Vagina (tissue), 2 donors: ENCODE measurements at regions not wholly inside any gene's neighbourhood (a gene's known extent, or its start where the extent isn't known, plus 50 kb on each side); places are given as distances from the start of the nearest gene placed in this dataset.

Experiments used
- DNase-seq, 2 donors: peaks; one replicate each; pipeline ENCODE4 v3.0.0-alpha.2; 2017; ENCODE audit errors: extremely low spot score in 2 of 2
- H3K27ac ChIP-seq: fragments of 200-600 bp; sonication (generic); one replicate; pipeline ENCODE4 v1.5.1; 2019
- H3K27me3 ChIP-seq: fragments of 200-600 bp; sonication (generic); one replicate; pipeline ENCODE4 v1.5.1; 2019
- H3K36me3 ChIP-seq, 2 donors: fragments of 200-600 bp; sonication (generic); one replicate each; pipeline ENCODE4 v1.5.1; 2017 to 2019
- H3K4me1 ChIP-seq: fragments of 200-600 bp; sonication (generic); one replicate; pipeline ENCODE4 v1.5.1; 2019
- H3K4me3 ChIP-seq, 2 donors: fragments of 200-600 bp; sonication (generic); 1 replicate in 1 of 2; 2 replicates in 1 of 2; pipeline ENCODE4 v1.5.1; 2016 to 2019
- H3K9me3 ChIP-seq: fragments of 200-600 bp; sonication (generic); one replicate; pipeline ENCODE4 v1.5.1; 2019
- CTCF ChIP-seq, 3 experiments: fragments of 450-650 bp in 2 of 3; fragments of 200-600 bp in 1 of 3; sonication (generic) in 1 of 3; IDR thresholded peaks; one replicate each; pipeline ENCODE4 v1.5.1; 2017 to 2019; ENCODE audit warnings: antibody characterized with exemption in 3 of 3, mild to moderate bottlenecking in 2 of 3, moderate library complexity in 2 of 3
- POLR2A ChIP-seq, 2 donors: fragments of 450-650 bp; IDR thresholded peaks; one replicate each; pipeline ENCODE4 v1.6.1; 2017; ENCODE audit warnings: antibody characterized with exemption in 2 of 2, mild to moderate bottlenecking in 2 of 2, moderate library complexity in 2 of 2
- POLR2AphosphoS5 ChIP-seq, 2 donors: sonication (generic); formaldehyde crosslinking; IDR thresholded peaks; one replicate each; pipeline ENCODE4 v1.9.0; 2017; ENCODE audit warnings: antibody characterized with exemption in 2 of 2, mild to moderate bottlenecking in 2 of 2, low read depth in 1 of 2; ENCODE audit not compliant: insufficient read depth in 1 of 2
- intact Hi-C: fragments of 100-400 bp; cut with DNase I; formaldehyde crosslinking; loops from one replicate; pipeline ENCODE4 v1.15.1; 2023

GRCh38 chr15:92711457-92711831 is 55.9 kb upstream of the FAM174B start:
- H3K4me1 ChIP-seq: peaks cover 8% of the 10 kb centered on the region
- intact Hi-C loops: no loop called here
- TF ChIP-seq POLR2A (IDR thresholded peaks at IDR 0.05) (no peak), CTCF (IDR thresholded peaks at IDR 0.05) (no peak), POLR2AphosphoS5 (IDR thresholded peaks at IDR 0.05; ENCODE audit: insufficient read depth in 1 of 2, low read depth in 1 of 2) (no peak)

GRCh38 chr15:92714077-92714476 is 58.5 kb upstream of the FAM174B start:
- DNase-seq: no peak
- H3K36me3 ChIP-seq: no peaks in the 10 kb centered on the region
- H3K4me3 ChIP-seq: peak overlapping the region; percentile 51 to 55
- H3K4me1 ChIP-seq: peaks cover 8% of the 10 kb centered on the region
- H3K27me3 ChIP-seq: no peaks in the 10 kb centered on the region
- peak overlapping the region; percentile 83 for H3K27ac ChIP-seq
- intact Hi-C loops: no loop called here
- TF ChIP-seq POLR2AphosphoS5 (IDR thresholded peaks at IDR 0.05; ENCODE audit: insufficient read depth in 1 of 2, low read depth in 1 of 2) (no peak), POLR2A (IDR thresholded peaks at IDR 0.05) (no peak), CTCF (IDR thresholded peaks at IDR 0.05) (no peak)
- no peaks in the 10 kb centered on the region for H3K9me3 ChIP-seq

More at GRCh38 chr15:92711457-92711831, 55.9 kb upstream of the FAM174B start:
- Histone ChIP-seq H3K27ac (no peak overlapping the region), H3K36me3 (no peaks in the 10 kb centered on the region), H3K4me3 (no peak overlapping the region), H3K9me3 (no peaks in the 10 kb centered on the region), H3K27me3 (no peaks in the 10 kb centered on the region)
- no peak for DNase-seq

- intact Hi-C loops: loop anchor here (5.0 kb wide), 1 partner anchor 192 kb away; no protein-coding TSS in a partner anchor
- Histone ChIP-seq H3K4me3 (peak overlapping the region; percentile 51 to 55), H3K36me3 (no peaks in the 10 kb centered on the region), H3K9me3 (no peaks in the 10 kb centered on the region), H3K27me3 (no peaks in the 10 kb centered on the region), H3K27ac (peak overlapping the region; percentile 83), H3K4me1 (peaks cover 8% of the 10 kb centered on the region)
- TF ChIP-seq CTCF (IDR thresholded peaks at IDR 0.05) (peak; percentile 74 to 94 (median 91)), POLR2AphosphoS5 (IDR thresholded peaks at IDR 0.05; ENCODE audit: insufficient read depth in 1 of 2, low read depth in 1 of 2) (peak in 1 of 2 donors; percentile 80), POLR2A (IDR thresholded peaks at IDR 0.05) (no peak)
- DNase-seq: no peak
Measured at GRCh38 chr15:92714477-92715401, 59.2 kb upstream of the FAM174B start.

GRCh38 chr15:92715758-92716157 is 60.2 kb upstream of the FAM174B start:
- no peak overlapping the region for H3K27ac ChIP-seq
- intact Hi-C loops: loop anchor here (5.0 kb wide), 1 partner anchor 193 kb away; no protein-coding TSS in a partner anchor

More at GRCh38 chr15:92715758-92716157, 60.2 kb upstream of the FAM174B start:
- peaks cover 8% of the 10 kb centered on the region for H3K4me1 ChIP-seq
- H3K9me3 ChIP-seq: no peaks in the 10 kb centered on the region
- no peak for TF ChIP-seq CTCF (IDR thresholded peaks at IDR 0.05)
- TF ChIP-seq POLR2AphosphoS5 (IDR thresholded peaks at IDR 0.05; ENCODE audit: insufficient read depth in 1 of 2, low read depth in 1 of 2): no peak
- no peak for TF ChIP-seq POLR2A (IDR thresholded peaks at IDR 0.05)
- no peaks in the 10 kb centered on the region for H3K36me3 ChIP-seq
- no peak overlapping the region for H3K4me3 ChIP-seq
- no peaks in the 10 kb centered on the region for H3K27me3 ChIP-seq
- DNase-seq: no peak
